Lower leg skin (tissue), 3 donors: ENCODE measurements at regions not wholly inside any gene's neighbourhood (a gene's known extent, or its start where the extent isn't known, plus 50 kb on each side); places are given as distances from the start of the nearest gene placed in this dataset.

Source experiments
- POLR2A ChIP-seq, 2 donors: fragments of 450-650 bp; IDR thresholded peaks; one replicate each; pipeline ENCODE4 v1.6.1; 2016 to 2017; ENCODE audit warnings: antibody characterized with exemption in 2 of 2, mild to moderate bottlenecking in 1 of 2, moderate library complexity in 1 of 2
- TF ChIP-seq, protein P1 (sequence below), 3 donors: fragments of 450-650 bp; IDR thresholded peaks; one replicate each; pipeline ENCODE4 v1.5.1; 2016; ENCODE audit warnings: antibody characterized with exemption in 3 of 3, mild to moderate bottlenecking in 3 of 3, moderate library complexity in 2 of 3

DNA sequence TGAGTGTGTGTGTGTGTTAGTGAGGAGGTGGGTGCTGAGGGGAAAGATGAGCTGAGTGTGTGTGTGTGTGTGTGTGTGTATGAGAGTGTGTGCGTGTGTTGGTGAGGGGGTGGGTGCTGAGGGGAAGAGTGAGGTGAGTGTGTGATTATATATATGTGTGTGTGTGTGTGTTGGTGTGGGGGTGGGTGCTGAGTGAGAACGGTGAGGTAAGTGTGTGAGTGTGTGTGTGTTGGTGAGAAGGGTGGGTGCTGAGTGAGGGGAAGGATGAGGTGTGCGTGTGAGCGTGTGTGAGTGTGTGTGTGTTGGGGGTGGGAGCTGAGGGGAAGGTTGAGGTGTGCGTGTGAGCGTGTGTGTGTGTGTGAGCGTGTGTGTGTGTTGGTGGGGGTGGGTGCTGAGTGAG lies 322.0 kb upstream of the NT5C1B start:
- TF ChIP-seq, protein P1, sequence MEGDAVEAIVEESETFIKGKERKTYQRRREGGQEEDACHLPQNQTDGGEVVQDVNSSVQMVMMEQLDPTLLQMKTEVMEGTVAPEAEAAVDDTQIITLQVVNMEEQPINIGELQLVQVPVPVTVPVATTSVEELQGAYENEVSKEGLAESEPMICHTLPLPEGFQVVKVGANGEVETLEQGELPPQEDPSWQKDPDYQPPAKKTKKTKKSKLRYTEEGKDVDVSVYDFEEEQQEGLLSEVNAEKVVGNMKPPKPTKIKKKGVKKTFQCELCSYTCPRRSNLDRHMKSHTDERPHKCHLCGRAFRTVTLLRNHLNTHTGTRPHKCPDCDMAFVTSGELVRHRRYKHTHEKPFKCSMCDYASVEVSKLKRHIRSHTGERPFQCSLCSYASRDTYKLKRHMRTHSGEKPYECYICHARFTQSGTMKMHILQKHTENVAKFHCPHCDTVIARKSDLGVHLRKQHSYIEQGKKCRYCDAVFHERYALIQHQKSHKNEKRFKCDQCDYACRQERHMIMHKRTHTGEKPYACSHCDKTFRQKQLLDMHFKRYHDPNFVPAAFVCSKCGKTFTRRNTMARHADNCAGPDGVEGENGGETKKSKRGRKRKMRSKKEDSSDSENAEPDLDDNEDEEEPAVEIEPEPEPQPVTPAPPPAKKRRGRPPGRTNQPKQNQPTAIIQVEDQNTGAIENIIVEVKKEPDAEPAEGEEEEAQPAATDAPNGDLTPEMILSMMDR (IDR thresholded peaks at IDR 0.05) = no peak
- no peak for TF ChIP-seq POLR2A (IDR thresholded peaks at IDR 0.05)
